Psoas muscle (tissue), 7 donors: ENCODE measurements at regions not wholly inside any gene's neighbourhood (a gene's known extent, or its start where the extent isn't known, plus 50 kb on each side); places are given as distances from the start of the nearest gene placed in this dataset.

Experiments used
- ATAC-seq, 4 donors: fragments of 200-7000 bp; cut with Tn5 transposase; one replicate each; pipeline ENCODE4 v1.9.1; 2020; ENCODE audit warnings: moderate library complexity in 3 of 4, mild to moderate bottlenecking in 2 of 4
- DNase-seq, 2 donors: peaks; one replicate each; pipeline ENCODE4 v3.0.0-alpha.2; 2020
- H3K27ac ChIP-seq: fragments of 200-600 bp; one replicate; pipeline ENCODE4 v1.8.0; 2022
- H3K27me3 ChIP-seq, 3 donors: fragments of 200-600 bp in 1 of 3; one replicate each; pipeline versions ENCODE4 v1.6.1 to v1.8.0; 2013 to 2022; ENCODE audit warnings: low read length in 2 of 3, mild to moderate bottlenecking in 2 of 3, moderate library complexity in 1 of 3; ENCODE audit not compliant: insufficient read depth in 3 of 3
- H3K36me3 ChIP-seq, 2 donors: fragments of 200-600 bp in 1 of 2; one replicate each; pipeline versions ENCODE4 v1.6.1 to v1.8.0; 2013 to 2022; ENCODE audit warnings: low read depth in 1 of 2, mild to moderate bottlenecking in 1 of 2, moderate library complexity in 1 of 2; ENCODE audit not compliant: insufficient read depth in 1 of 2
- H3K4me1 ChIP-seq: fragments of 200-600 bp; one replicate; pipeline ENCODE4 v1.8.0; 2022
- H3K4me3 ChIP-seq: fragments of 200-600 bp; one replicate; pipeline ENCODE4 v1.8.0; 2022; ENCODE audit warnings: mild to moderate bottlenecking
- H3K9me3 ChIP-seq: fragments of 200-600 bp; one replicate; pipeline ENCODE4 v1.8.0; 2022
- CTCF ChIP-seq: fragments of 200-600 bp; IDR thresholded peaks from one replicate; pipeline ENCODE4 v1.8.0; 2022; ENCODE audit warnings: antibody characterized with exemption
- WGBS, 3 donors: extraction: QIAGEN DNeasy Blood & Tissue Kit; methylation state at CpG; one replicate each; pipeline versions ENCODE4 v1.1.6 to v1.1.7; 2013; 5-methylcytosine and 5-hydroxymethylcytosine counted together
- intact Hi-C, 2 donors: fragments of 100-400 bp; cut with DNase I; formaldehyde crosslinking; loops; one replicate each; pipeline versions ENCODE4 v1.11.0 to v1.14.2; 2022
- donor health status: healthy with polysubstance abuse.
- donor health status: DM: no; HTN: no; CAD: no; lungs with moderate emphysema.
- donor health status: Bipolar disorder and iron deficiency.
- donor health status: healthy.
- donor health status: DM: yes; HTN: yes; CAD: no.
- donor health status: DM: no; HTN: no; CAD: no.
- donor health status: DM: yes; HTN: yes; CAD: no.

- H3K4me3 ChIP-seq, result no peak overlapping the region
- H3K36me3 ChIP-seq, result no peaks in the 10 kb centered on the region
- no peak for TF ChIP-seq CTCF
- DNase-seq (no peak), ATAC-seq (no peak)
- H3K27ac ChIP-seq, result no peak overlapping the region
- no peaks in the 10 kb centered on the region for H3K9me3 ChIP-seq
- intact Hi-C loops, result no loop called here
- no peaks in the 10 kb centered on the region for H3K4me1 ChIP-seq
- H3K27me3 ChIP-seq, result no peaks in the 10 kb centered on the region
- WGBS, 3 donors, result 66 to 73% (median 71%) methylated on average over 2 of the region's 2 CpGs
Measured at GRCh38 chr12:127358888-127359287, 908.1 kb upstream of the TMEM132C start.

GRCh38 chr12:127360580-127360979 lies 906.4 kb upstream of the TMEM132C start:
- intact Hi-C loops, result no loop called here
- DNase-seq (no peak), ATAC-seq (no peak)
- no peaks in the 10 kb centered on the region for H3K36me3 ChIP-seq
- no peaks in the 10 kb centered on the region for H3K27me3 ChIP-seq
- no peak overlapping the region for H3K27ac ChIP-seq
- no peaks in the 10 kb centered on the region for H3K4me1 ChIP-seq
- H3K4me3 ChIP-seq, result no peak overlapping the region
- no peaks in the 10 kb centered on the region for H3K9me3 ChIP-seq
- no peak for TF ChIP-seq CTCF
- 84 to 93% (median 89%) methylated on average over 6 of the region's 6 CpGs for WGBS, 3 donors

- H3K27me3 ChIP-seq, result no peaks in the 10 kb centered on the region
- intact Hi-C loops, result no loop called here
- ATAC-seq, result no peak
- WGBS, 3 donors, result 90 to 100% (median 95%) methylated on average over 4 of the region's 4 CpGs
- H3K36me3 ChIP-seq, result no peaks in the 10 kb centered on the region
- DNase-seq, result no peak
- H3K4me1 ChIP-seq, result no peaks in the 10 kb centered on the region
- TF ChIP-seq CTCF, result no peak
- no peaks in the 10 kb centered on the region for H3K9me3 ChIP-seq
- H3K4me3 ChIP-seq, result no peak overlapping the region
- H3K27ac ChIP-seq, result no peak overlapping the region
Measured at GRCh38 chr12:127362121-127362520, 904.8 kb upstream of the TMEM132C start.

- 43 to 54% (median 49%) methylated on average over 2 of the region's 2 CpGs for WGBS, 3 donors
- no peaks in the 10 kb centered on the region for H3K27me3 ChIP-seq
- DNase-seq (no peak), ATAC-seq (no peak)
- H3K4me3 ChIP-seq, result no peak overlapping the region
- intact Hi-C loops, result no loop called here
- TF ChIP-seq CTCF, result no peak
- H3K9me3 ChIP-seq, result no peaks in the 10 kb centered on the region
- no peaks in the 10 kb centered on the region for H3K4me1 ChIP-seq
- no peak overlapping the region for H3K27ac ChIP-seq
- H3K36me3 ChIP-seq, result no peaks in the 10 kb centered on the region
Measured at GRCh38 chr12:127363392-127363791, 903.6 kb upstream of the TMEM132C start.

- WGBS, 3 donors, result 75 to 86% (median 80%) methylated on average over 4 of the region's 4 CpGs
- ATAC-seq (no peak), DNase-seq (no peak)
- H3K27ac ChIP-seq, result no peak overlapping the region
- no peaks in the 10 kb centered on the region for H3K9me3 ChIP-seq
- TF ChIP-seq CTCF, result no peak
- H3K4me1 ChIP-seq, result no peaks in the 10 kb centered on the region
- no peak overlapping the region for H3K4me3 ChIP-seq
- no peaks in the 10 kb centered on the region for H3K27me3 ChIP-seq
- intact Hi-C loops, result no loop called here
- no peaks in the 10 kb centered on the region for H3K36me3 ChIP-seq
Measured at GRCh38 chr12:127373559-127373958, 893.4 kb upstream of the TMEM132C start.
